ENCODE measurements at regions not wholly inside any gene's neighbourhood (a gene's known extent, or its start where the extent isn't known, plus 50 kb on each side); places are given as distances from the start of the nearest gene placed in this dataset.

- TF ChIP-seq POLR2A (IDR thresholded peaks at IDR 0.05) (no peak), CTCF (IDR thresholded peaks at IDR 0.05) (no peak), EP300 (IDR thresholded peaks at IDR 0.05) (no peak), POLR2AphosphoS5 (IDR thresholded peaks at IDR 0.05) (no peak)
- Histone ChIP-seq H3K9me3 (no peaks in the 10 kb centered on the region), H3K27ac (no peak overlapping the region), H3K4me3 (no peak overlapping the region), H3K4me1 (no peaks in the 10 kb centered on the region), H3K27me3 (no peaks in the 10 kb centered on the region), H3K36me3 (no peaks in the 10 kb centered on the region)
- DNase-seq = no peak
- no peak for ATAC-seq (ENCODE audit: low FRiP score in 2 of 2)
Observed at GRCh38 chrY:15579245-15579644, 1054.9 kb downstream of the NLGN4Y start.

- ATAC-seq (ENCODE audit: low FRiP score in 2 of 2) (no peak), DNase-seq (no peak)
- Histone ChIP-seq H3K36me3 (no peaks in the 10 kb centered on the region), H3K4me3 (no peak overlapping the region), H3K27ac (no peak overlapping the region), H3K9me3 (no peaks in the 10 kb centered on the region), H3K4me1 (no peaks in the 10 kb centered on the region), H3K27me3 (no peaks in the 10 kb centered on the region)
- TF ChIP-seq POLR2A (IDR thresholded peaks at IDR 0.05) = no peak
- no peak for TF ChIP-seq CTCF (IDR thresholded peaks at IDR 0.05)
- TF ChIP-seq POLR2AphosphoS5 (IDR thresholded peaks at IDR 0.05) = no peak
- no peak for TF ChIP-seq EP300 (IDR thresholded peaks at IDR 0.05)
- 79% methylated on average over 2 of the region's 2 CpGs; no CpG with 5 or more reads in 1 of the 2 donors for WGBS, 2 donors
Observed at GRCh38 chrY:15583111-15583510, 1058.8 kb downstream of the NLGN4Y start.

- no CpG with 5 or more reads among the region's 2 CpGs for WGBS, 2 donors
- Histone ChIP-seq H3K4me3 (no peak overlapping the region), H3K36me3 (no peaks in the 10 kb centered on the region), H3K27ac (no peak overlapping the region), H3K27me3 (no peaks in the 10 kb centered on the region), H3K4me1 (no peaks in the 10 kb centered on the region), H3K9me3 (no peaks in the 10 kb centered on the region)
- no peak for TF ChIP-seq EP300 (IDR thresholded peaks at IDR 0.05)
- no peak for TF ChIP-seq POLR2AphosphoS5 (IDR thresholded peaks at IDR 0.05)
- no peak for TF ChIP-seq CTCF (IDR thresholded peaks at IDR 0.05)
- no peak for TF ChIP-seq POLR2A (IDR thresholded peaks at IDR 0.05)
- DNase-seq (no peak), ATAC-seq (ENCODE audit: low FRiP score in 2 of 2) (no peak)
Observed at GRCh38 chrY:15592957-15593356, 1068.6 kb downstream of the NLGN4Y start.

- WGBS, 2 donors = 76% methylated on average over 3 of the region's 4 CpGs; no CpG with 5 or more reads in 1 of the 2 donors
- ATAC-seq (ENCODE audit: low FRiP score in 2 of 2) (no peak), DNase-seq (no peak)
- no peak for TF ChIP-seq POLR2AphosphoS5 (IDR thresholded peaks at IDR 0.05)
- TF ChIP-seq EP300 (IDR thresholded peaks at IDR 0.05) = no peak
- TF ChIP-seq CTCF (IDR thresholded peaks at IDR 0.05) = no peak
- TF ChIP-seq POLR2A (IDR thresholded peaks at IDR 0.05) = no peak
- no peaks in the 10 kb centered on the region for H3K36me3 ChIP-seq
- no peak overlapping the region for H3K27ac ChIP-seq
- H3K9me3 ChIP-seq = no peaks in the 10 kb centered on the region
- H3K27me3 ChIP-seq = no peaks in the 10 kb centered on the region
- no peaks in the 10 kb centered on the region for H3K4me1 ChIP-seq
- H3K4me3 ChIP-seq = no peak overlapping the region
Observed at GRCh38 chrY:15593476-15594160, 1069.3 kb downstream of the NLGN4Y start.

- Histone ChIP-seq H3K4me3 (no peak overlapping the region), H3K27me3 (no peaks in the 10 kb centered on the region), H3K4me1 (no peaks in the 10 kb centered on the region), H3K9me3 (no peaks in the 10 kb centered on the region), H3K27ac (no peak overlapping the region), H3K36me3 (no peaks in the 10 kb centered on the region)
- 50% methylated on average over 3 of the region's 3 CpGs; no CpG with 5 or more reads in 1 of the 2 donors for whole genome bisulfite sequencing, 2 donors
- TF ChIP-seq POLR2AphosphoS5 (IDR thresholded peaks at IDR 0.05) (no peak), POLR2A (IDR thresholded peaks at IDR 0.05) (no peak), CTCF (IDR thresholded peaks at IDR 0.05) (no peak), EP300 (IDR thresholded peaks at IDR 0.05) (no peak)
- DNase-seq (no peak), ATAC-seq (ENCODE audit: low FRiP score in 2 of 2) (no peak)
Observed at GRCh38 chrY:15594179-15594578, 1069.8 kb downstream of the NLGN4Y start.

Measured in upper lobe of left lung (tissue), 6 donors.